Hindlimb muscle (tissue), 1 donor: ENCODE measurements at regions not wholly inside any gene's neighbourhood (a gene's known extent, or its start where the extent isn't known, plus 50 kb on each side); places are given as distances from the start of the nearest gene placed in this dataset.
A peak's percentile ranks its signal among the peaks of the same experiment; 100 is the strongest.

Experiments
- DNase-seq: peaks from one replicate; pipeline ENCODE4 v3.0.0-alpha.2; 2013

DNA sequence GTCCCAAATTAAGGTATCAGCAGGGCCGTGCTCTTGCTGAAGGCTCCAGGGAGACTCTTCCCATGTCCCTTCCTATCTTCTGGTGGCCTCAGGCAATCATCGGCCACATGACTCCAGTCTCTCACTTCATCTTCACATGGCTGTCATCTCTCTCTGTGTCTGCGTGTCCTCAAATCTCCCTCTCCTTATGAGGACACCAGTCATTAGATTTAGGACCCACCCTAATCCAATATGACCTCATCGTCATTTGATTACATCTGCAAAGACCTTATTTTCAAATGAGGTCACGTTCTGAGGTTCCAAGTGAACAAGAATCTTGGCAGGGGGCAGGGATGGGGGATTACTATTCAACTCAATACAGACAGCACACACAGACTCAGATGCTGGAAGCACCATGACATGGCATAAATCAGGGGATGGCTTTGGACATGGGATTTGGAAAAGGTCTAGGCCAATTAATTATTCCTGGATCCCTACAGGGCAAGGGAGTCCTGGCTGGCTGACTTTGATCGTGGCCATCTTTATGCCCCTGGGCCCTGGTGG, 210.0 kb upstream of the SKOR2 start:
- DNase-seq: no peak

DNA sequence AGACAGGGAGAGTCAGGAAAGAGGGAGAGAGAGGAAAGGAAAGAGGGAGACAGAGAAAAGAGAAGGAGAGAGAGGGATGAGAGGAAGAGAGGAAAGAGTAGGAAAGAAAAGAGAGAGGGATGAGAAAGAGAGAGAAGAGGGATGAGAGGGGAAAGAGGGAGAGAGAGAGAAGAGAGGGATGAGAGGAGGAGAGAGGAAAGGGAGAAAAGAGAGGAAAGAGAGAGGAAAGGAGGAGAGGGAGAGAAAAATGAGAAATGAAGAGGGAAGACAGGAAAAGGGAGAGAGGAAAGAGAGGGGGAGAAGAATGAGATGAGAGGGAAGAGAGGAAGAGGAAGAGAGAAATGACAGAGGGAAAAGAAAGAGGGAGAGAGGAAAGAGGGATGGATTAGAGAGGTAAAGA, 207.0 kb upstream of the SKOR2 start:
- no peak for DNase-seq

DNA sequence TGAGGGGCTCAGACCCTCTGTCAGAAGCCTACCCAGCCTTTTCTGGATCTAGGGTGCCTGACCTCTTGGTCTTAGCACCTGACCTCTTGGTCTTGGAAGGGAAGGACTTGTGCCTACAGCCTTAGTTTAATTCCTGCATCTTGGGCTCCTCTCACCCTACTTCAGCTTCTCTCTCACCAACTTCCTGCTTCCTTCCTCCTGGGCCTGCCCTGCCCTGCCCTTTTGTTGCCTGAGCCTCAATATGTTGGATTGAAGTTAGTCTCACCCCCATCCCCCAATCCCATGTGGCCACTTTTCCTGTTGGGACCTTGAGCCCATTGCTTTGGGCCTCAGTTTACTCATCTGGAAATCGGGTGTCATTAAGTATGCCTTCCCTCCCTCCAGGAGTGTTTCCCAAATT, 206.2 kb upstream of the SKOR2 start:
- DNase-seq: no peak

DNA sequence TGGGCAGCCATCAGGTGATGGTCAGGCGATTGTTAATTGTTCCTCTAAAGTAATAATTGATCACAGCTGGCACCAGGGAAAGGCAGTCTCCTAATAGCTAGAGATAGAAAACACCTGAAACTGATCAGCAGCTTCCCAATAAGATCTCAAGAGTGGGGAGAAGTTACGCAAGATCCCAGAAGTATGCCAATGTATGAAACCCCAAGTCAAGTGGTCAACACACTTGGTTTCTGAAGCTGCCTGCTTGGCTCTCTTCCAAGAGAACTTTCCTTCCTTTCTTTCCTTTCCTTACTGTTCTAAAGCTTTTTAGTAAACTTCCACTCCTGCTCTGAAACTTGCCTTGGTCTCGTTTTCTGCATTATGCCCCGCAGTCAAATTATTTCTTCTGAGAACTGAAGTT, 201.6 kb upstream of the SKOR2 start:
- no peak for DNase-seq

DNA sequence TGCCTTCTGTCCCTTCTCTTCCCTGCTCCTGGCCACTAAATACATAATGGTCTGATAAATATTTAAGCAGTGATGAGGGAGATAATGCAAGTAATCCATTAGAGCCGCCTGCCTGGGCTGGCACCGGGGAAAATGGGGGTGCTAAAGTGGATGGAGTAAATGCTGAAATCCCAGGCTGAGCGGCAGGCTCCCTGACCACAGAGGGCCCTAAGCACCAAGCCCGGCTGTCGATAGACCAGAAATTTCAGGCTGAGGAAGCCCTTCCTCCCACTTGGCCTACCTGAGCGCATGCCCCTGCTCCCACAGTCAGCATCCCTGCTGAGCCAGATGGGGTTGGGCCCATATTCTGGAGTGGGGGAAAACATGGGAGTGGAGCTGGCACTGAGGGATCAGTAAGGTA, 197.5 kb upstream of the SKOR2 start:
- DNase-seq: no peak

DNA sequence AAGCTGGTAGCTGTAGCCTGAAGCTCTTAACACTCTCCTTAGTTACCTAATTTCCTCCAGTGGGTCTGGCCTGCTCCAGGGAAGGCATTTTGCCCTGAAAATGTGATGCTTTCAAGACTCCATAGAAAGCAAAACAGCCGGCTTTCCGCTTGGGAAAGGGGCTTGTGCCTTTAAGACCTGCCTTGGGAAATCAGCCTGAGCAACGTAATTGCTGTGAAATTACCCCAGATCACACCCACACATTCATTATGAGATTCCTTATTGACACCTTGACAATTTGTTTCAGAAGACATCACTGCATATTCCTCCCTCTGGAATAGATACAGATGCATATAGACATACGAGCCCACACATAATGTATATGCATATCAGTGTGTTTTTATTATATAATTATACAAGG, 190.5 kb upstream of the SKOR2 start:
- no peak for DNase-seq

DNA sequence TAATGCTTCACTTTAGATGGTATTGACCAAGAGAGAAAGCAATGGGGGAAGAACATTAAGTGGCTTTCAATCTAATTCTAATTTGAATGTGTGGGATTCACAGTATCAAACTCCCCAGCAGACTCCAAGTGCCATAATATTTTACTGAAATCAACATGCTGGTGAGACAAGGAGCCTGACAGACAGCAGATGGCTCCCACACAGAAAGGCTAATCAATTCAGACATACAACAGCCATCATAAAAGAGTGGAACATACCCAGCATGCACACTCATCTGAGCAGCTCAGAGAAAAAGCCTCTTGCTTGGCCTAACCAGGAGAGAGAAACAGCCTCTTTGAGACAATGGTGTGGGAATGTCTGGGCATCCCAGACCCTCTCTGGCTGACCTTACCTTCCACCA, 186.5 kb upstream of the SKOR2 start:
- no peak for DNase-seq

DNA sequence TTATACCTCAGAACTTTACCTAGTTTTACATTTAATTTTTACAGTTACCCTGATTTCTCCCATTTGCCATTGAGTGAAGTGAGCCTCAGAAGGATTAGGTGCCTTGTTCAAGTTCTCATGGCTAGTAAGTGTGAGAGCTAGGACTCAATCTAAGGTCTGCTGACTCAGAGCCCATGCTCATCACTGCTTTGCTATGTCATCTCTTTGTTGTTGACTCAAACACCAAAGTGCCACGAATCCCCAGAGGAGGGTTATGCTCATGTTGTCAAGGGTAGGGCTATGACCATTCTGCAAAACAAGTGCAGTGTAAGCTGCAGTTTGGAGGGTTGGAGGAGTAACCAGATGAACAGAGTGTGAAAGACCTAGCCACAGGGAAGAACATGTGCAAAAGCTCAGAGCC, 185.4 kb upstream of the SKOR2 start:
- DNase-seq: no peak

DNA sequence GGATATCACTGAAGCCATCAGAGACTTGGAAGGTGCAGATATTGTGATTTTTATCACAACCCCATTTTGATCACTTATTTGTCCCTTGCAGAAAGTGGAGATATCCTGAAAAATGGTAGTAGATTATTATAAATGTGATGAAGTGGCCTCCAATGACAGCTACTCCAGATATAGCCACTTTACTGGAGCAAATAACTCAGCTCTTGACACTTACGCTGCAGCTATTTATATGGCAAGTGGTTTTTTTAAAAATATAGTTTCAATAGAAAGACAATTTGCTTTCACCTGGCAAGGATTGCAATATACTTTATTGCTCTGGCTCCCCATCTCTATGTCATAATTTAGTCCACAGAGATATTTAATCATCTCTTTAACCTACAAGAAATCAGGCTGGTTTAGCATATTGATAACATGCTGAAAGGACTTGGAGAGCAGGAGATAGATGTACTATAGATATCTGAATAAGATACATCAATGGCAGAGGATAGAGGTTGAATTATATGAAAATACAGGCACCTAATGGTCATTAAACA, 182.8 kb upstream of the SKOR2 start:
- no peak for DNase-seq

DNA sequence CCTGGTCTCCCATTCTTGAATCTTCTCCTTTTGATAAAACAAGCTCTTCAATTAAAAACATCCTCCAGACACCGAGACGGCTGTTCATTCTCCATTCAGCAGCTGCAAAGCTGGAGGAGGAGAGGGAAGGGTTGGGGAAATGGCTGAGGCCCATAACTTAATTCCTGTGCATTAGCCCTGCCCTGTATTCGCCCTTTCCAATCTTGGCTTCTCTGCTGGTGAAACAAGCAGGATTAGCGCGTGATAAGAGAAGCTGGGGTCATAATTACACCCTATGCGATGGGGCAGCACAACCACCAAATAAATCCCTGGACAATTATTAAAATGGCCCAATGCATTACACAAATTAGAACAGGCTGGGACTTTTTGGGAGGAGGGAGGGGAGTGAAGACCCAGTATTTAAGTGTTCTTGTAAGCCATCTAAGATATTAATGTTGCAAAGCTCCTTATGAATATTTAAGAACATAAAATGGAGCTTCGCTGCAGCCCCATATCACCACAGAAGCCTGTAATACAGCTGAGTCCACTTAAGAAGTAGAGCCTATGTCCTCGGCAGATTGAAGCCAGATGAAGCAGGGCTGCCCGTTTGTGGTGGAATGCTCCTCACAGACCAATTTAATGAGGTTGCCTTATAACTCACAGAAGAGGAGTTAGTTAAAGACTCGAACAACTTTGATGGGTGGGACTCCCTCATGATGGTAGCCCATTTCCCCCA, 176.6 kb upstream of the SKOR2 start:
- no peak for DNase-seq

DNA sequence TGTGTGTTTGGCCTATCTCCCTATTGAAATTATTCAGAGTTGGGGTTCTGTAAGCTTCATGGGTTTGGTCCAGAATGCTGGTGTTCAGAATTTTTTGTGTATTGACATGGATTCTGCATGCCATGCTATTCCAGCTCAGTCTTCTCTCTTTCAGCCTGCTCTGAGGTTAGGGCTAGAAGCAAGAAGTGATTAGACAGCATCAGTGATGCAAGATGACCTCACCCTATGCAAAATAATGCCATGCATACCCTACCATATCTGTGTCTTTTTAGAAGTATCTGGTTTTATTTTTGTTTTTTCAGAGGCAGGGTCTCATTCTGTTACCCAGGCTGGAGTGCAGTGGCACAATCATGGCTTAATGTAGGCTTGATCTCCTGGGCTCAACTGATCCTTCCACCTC, 175.6 kb upstream of the SKOR2 start:
- no peak for DNase-seq

DNA sequence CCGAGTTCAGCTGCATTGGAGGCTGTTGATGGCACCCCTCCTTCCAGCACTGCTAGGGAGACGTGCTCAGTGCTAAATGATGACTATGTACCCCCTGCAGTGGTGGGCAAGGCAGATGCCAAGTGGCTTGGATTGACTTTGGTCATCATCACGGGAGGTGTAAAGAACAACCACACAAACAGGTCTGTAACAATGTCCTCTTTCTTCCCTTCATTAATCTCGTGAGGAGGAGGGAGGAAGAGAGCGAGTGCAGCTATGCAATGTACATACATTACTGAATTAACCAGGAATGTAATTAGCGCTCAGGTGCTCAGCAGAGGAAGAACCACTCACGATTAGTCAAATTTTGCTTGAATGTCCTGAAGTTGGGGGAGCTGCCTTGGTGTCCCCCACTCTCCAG, 173.9 kb upstream of the SKOR2 start:
- no peak for DNase-seq

DNA sequence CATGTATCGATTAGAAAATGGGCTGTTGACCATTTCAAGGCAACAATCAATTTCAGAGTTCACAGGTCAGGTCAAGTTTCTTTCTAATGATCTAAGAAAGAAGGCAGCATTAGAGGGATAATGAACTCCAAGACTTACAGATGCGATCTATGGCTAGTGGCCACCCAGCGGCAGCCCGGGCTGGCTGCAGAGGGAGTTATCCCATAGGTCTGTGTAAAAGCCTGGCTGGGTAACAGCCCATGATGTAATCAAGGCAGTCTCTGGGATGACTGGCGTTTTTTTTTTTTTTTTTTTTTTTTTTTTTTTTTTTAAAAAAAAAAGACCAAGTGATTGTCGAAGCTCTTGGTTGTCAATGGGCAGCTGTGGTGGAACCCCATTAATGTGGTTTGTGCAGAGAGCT, 171.1 kb upstream of the SKOR2 start:
- peak; percentile 23 for DNase-seq

DNA sequence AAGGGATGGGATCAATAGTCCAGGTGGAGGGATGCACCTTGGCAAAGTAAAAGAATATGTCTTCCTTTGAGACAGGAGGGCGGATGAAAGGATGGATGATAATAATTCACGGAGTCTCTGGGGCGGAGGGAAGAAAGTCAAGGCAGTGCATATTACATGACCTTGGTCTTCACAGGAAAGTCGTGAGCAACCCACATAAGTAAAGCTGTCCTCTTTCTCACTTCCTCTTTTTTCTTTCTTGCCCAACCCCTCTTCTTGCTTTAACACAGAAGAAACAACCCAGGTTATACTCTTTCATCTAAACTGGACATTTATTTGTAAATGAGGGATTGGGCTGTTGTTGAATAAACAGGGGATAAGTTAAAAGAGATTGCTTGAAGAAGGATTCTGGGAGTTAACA, 168.7 kb upstream of the SKOR2 start:
- DNase-seq: no peak

DNA sequence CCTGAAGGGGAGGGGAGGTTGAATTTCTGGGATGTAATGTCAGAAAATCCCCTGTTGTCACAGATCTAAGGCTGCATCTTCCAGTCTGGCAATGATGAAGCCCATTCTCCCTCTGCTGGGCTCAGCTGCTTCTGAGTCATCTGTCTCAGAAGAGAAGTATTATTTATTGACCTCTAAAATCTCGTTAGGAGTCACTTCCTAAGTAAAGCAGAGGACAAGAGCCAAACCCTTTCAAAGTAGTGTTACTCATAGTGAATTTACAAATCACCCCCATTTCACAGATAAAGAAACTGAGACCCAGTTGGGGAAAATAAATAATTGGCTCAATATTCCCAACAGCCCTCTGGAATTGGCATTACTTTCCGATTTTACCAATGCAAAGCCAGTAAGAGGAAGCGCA, 167.3 kb upstream of the SKOR2 start:
- DNase-seq: no peak

DNA sequence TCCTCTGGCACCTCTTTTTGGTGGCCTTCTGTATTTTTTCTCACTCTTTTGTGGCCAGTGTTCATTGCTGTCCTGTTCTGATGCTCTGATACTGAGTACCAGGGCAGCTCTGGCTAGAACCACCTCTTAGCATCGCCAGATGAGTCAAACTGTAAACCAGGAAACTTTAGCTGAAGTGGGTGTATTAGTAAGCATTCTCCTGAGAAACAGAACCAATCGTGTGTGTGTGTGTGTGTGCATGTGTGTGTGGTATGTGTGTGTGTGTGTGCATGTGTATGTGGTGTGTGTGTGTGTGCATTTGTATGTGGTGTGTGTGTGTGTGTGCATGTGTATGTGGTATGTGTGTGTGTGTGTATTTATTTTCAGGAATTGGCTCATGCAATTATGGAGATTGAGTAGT, 166.3 kb upstream of the SKOR2 start:
- DNase-seq: peak; percentile 18

DNA sequence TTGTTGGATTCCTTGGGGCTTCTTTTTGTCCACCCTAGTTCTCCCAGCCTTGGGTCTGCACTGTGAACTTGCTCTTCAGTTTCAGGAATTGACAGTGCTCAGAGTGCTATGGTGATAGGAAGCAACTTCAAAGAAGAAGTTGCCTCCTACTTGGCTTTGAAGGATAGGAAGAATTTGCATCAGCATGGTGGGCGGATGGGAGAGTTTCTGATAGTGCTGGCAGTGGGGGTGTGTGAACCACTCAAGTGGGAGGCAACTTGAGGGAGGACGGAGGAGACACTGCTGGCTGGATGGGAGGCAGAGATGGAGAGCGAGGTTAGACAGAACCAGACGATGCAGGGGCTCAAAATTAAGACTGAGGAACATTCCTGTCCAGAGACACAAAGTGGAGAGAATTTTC, 164.4 kb upstream of the SKOR2 start:
- no peak for DNase-seq

DNA sequence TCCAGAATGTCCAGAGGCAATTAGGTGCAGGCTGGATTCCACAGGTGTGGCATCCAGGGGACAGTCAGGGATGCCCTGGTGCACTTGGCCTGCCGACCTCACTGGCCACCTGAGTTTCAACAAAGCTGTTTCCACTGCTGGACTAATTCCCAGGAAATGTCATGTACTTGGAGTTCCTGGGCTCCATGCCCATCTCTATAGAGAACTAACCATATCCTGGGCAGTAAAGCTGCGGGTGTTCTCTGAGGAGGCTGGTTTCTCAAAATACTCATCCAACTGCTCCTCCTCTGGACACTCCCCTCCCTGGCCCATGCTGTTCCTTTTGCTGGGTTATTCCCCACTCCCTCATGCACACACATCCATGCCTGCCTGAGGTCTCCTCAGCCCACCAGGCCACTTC, 161.9 kb upstream of the SKOR2 start:
- no peak for DNase-seq

DNA sequence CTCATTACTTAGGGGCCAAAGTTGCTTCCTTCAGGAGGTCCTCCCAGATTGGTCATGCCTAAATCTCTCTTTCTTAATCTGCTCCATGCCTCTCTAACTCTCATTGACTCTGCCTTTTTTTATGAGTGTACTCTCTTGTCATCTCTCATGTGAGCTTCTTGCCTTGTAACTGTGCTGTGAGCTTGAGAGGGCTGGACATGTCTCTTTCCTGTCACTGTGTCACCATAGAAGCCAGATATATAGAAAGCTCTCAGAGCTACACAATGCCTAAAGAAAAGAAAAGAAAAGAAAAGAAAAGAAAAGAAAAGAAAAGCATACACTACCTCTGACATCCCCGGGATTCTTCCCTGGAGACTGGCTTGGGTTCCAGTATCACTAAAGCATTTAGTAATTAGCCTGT, 161.5 kb upstream of the SKOR2 start:
- no peak for DNase-seq

DNA sequence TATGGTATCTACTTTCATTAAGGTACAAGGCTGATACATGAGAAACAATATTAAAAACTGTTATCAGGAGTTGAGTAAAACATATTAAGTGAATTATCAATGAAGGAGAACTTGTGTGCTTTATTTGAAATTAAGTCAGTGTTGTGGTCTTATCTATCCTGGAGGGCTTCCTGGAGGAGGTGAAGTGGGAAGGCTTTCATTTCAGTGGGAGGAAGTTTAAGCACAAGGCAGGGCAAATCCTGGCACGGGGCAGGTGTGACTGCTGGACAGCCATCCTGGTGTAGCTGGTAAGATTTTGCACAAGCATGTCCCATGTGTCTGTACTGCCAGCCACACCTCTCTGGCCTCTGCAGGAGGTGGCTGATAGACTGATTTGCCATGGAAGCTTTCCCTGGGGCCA, 159.7 kb upstream of the SKOR2 start:
- no peak for DNase-seq

DNA sequence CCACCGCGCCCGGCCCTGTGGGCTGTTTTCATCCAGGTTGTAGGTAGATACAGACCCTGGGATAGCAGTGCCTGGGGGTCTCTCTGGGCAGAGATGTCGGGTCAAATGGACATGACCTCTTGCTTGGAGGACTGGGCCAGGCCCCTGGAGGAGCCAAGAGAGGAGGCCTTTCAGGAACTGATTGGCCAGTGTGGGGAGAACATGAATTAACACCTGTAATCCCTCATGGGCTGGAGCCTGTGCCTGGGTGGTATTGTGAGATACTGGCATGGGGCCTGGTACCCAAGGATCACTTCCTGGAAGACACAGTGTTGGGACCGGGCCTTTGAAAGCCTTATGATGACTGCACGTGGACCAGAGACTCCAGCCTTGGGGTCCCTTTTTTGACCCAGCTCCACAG, 158.7 kb upstream of the SKOR2 start:
- DNase-seq: no peak

DNA sequence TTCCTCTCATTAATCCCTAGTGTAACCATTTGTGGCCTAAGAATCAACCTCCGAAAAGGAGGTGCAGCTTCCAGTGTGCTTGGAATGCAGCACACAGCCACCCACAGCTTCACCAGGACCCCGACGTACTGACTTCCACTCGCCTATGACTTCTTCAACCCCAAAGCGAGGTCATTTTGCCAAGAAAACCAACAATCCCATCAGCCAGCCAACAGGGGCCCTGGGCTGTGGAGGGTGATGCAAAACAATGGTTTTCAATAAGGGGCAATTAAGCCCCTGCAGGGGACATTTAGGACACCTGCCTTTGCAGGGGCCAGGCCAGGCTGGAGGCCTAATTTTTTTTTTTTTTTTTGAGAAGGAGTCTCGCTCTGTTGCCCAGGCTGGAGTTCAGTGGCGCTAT, 158.1 kb upstream of the SKOR2 start:
- DNase-seq: no peak

DNA sequence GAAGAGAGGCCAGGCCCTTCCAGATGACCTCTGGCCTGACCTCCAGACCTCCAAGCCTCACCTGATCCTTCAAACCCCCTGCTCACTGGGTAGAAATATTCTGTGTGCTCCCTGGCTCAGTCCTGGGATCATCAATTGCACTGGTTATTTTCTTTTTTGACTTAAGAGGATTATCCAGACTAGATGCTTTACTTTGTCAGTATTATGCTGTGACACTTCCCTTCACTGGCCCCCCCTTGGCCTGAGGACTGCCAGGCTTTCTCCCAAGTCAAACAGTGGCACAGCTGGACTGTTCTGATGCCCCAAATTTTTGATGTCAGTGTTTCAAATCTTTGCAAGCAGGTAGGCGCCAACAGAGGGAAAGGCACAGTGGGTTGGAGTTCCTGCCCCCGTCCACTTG, 156.3 kb upstream of the SKOR2 start:
- no peak for DNase-seq

DNA sequence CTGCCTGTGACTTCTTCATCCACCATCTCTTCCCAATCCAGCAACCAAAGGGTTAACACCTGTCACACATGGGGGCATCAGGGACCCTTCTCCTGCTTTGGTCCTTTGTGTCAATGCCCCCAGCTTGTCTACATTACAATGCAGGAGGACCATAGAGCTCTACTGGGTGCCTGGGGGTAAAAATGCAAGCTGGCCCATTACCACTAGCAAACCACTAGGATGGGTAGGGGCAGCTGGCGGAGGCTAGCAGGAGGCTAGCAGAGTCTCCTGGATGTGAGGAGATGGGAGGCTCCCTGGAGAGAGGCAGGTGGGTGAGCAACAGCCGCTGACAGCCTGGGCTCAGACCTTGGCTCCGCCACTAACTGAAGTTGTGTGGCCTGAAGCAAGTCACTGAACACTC, 153.4 kb upstream of the SKOR2 start:
- DNase-seq: no peak

DNA sequence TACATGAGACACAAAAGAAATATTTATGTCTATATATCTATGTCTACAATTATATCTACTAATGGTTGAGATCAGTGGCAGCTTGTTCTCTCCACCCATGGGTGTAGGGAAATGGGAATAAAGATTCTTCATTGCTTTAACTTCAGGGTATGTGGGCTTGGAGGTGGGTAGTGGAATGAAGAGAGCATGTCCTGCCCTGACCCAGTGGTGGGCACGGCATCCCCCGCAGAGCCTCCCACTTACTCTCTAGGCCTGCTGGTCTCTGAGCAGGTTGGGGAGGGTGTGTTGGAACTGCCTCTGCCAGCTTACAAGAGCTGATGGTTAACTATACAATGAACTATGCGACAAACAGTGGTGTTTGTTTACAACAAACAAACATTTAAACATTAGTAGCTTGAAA, 152.5 kb upstream of the SKOR2 start:
- no peak for DNase-seq
